H9 (cell line): ENCODE measurements at regions not wholly inside any gene's neighbourhood (a gene's known extent, or its start where the extent isn't known, plus 50 kb on each side); places are given as distances from the start of the nearest gene placed in this dataset.

Experiments
- DNase-seq: peaks from one replicate; pipeline ENCODE4 v3.0.0-alpha.2; 2017
- H2AFZ ChIP-seq: one replicate; pipeline ENCODE4 v1.6.1; 2013; ENCODE audit warnings: mild to moderate bottlenecking, low read length, control low read depth, moderate library complexity
- H2AK5ac ChIP-seq: 2 replicates; pipeline ENCODE4 v1.6.1; 2013; ENCODE audit warnings: low read length, control low read depth, mixed read lengths; ENCODE audit not compliant: insufficient read length
- H2BK120ac ChIP-seq: one replicate; pipeline ENCODE4 v1.6.1; 2013; ENCODE audit warnings: low read depth, mild to moderate bottlenecking, low read length, control low read depth, inconsistent platforms; ENCODE audit not compliant: poor library complexity, severe bottlenecking
- H2BK12ac ChIP-seq: 2 replicates; pipeline ENCODE4 v1.6.1; 2013; ENCODE audit warnings: low read length, control low read depth, mixed read lengths, low read depth; ENCODE audit not compliant: insufficient read length
- H2BK15ac ChIP-seq: 2 replicates; pipeline ENCODE4 v1.6.1; 2013; ENCODE audit warnings: low read depth, low read length, control low read depth
- H2BK20ac ChIP-seq: one replicate; pipeline ENCODE4 v1.6.1; 2013; ENCODE audit warnings: low read depth, mild to moderate bottlenecking, low read length, control low read depth, inconsistent platforms; ENCODE audit not compliant: poor library complexity, severe bottlenecking
- H2BK5ac ChIP-seq: 2 replicates; pipeline ENCODE4 v1.6.1; 2013; ENCODE audit warnings: low read length, control low read depth, mixed read lengths; ENCODE audit not compliant: insufficient read length
- H3K14ac ChIP-seq: 2 replicates; pipeline ENCODE4 v1.6.1; 2013; ENCODE audit warnings: low read length, control low read depth; ENCODE audit not compliant: insufficient read depth
- H3K18ac ChIP-seq: 2 replicates; pipeline ENCODE4 v1.6.1; 2013; ENCODE audit warnings: low read depth, mild to moderate bottlenecking, mixed read lengths, low read length, control low read depth; ENCODE audit not compliant: insufficient read length
- H3K23ac ChIP-seq: 2 replicates; pipeline ENCODE4 v1.6.1; 2013; ENCODE audit warnings: low read length, control low read depth, mixed read lengths, low read depth; ENCODE audit not compliant: insufficient read length
- H3K23me2 ChIP-seq: 2 replicates; pipeline ENCODE4 v1.6.1; 2013; ENCODE audit warnings: low read depth, mild to moderate bottlenecking, mixed read lengths, low read length, control low read depth; ENCODE audit not compliant: insufficient read length, poor library complexity, severe bottlenecking
- H3K27ac ChIP-seq: 2 replicates; pipeline ENCODE4 v1.5.1; 2013; ENCODE audit warnings: low read length, control low read depth, mixed read lengths, low read depth; ENCODE audit not compliant: insufficient read length
- H3K27me3 ChIP-seq: 2 replicates; pipeline ENCODE4 v1.6.1; 2013; ENCODE audit warnings: low read length, control low read depth, inconsistent platforms; ENCODE audit not compliant: insufficient read depth
- H3K4ac ChIP-seq: 2 replicates; pipeline ENCODE4 v1.6.1; 2013; ENCODE audit warnings: low read depth, mild to moderate bottlenecking, control low read depth, inconsistent platforms, low read length, moderate library complexity
- H3K4me1 ChIP-seq: 2 replicates; pipeline ENCODE4 v1.6.1; 2013; ENCODE audit warnings: low read length, control low read depth, inconsistent platforms; ENCODE audit not compliant: insufficient read depth
- H3K4me2 ChIP-seq: 2 replicates; pipeline ENCODE4 v1.6.1; 2013; ENCODE audit warnings: low read length, control low read depth, mixed read lengths; ENCODE audit not compliant: insufficient read length, insufficient read depth
- H3K56ac ChIP-seq: 2 replicates; pipeline ENCODE4 v1.6.1; 2013; ENCODE audit warnings: low read depth, mild to moderate bottlenecking, mixed read lengths, low read length, control low read depth; ENCODE audit not compliant: insufficient read length
- H3K79me1 ChIP-seq: 2 replicates; pipeline ENCODE4 v1.6.1; 2013; ENCODE audit warnings: low read depth, mild to moderate bottlenecking, moderate library complexity, low read length, control low read depth, inconsistent platforms; ENCODE audit not compliant: insufficient read depth, poor library complexity, severe bottlenecking
- H3K79me2 ChIP-seq: 2 replicates; pipeline ENCODE4 v1.6.1; 2013; ENCODE audit warnings: low read length, control low read depth, inconsistent platforms; ENCODE audit not compliant: insufficient read depth
- H3K9ac ChIP-seq: 2 replicates; pipeline ENCODE4 v1.6.1; 2013; ENCODE audit warnings: low read length, control low read depth, mixed read lengths; ENCODE audit not compliant: insufficient read length; ENCODE audit errors: extremely low read depth
- H3K9me3 ChIP-seq: one replicate; pipeline ENCODE4 v1.6.1; 2013; ENCODE audit warnings: low read depth, low read length, inconsistent platforms; ENCODE audit not compliant: control insufficient read depth
- H3T11ph ChIP-seq: one replicate; pipeline ENCODE4 v1.6.1; 2013; ENCODE audit warnings: mild to moderate bottlenecking, low read length, control low read depth, inconsistent platforms
- H4K20me1 ChIP-seq: one replicate; pipeline ENCODE4 v1.6.1; 2013; ENCODE audit not compliant: control insufficient read depth, insufficient read length, insufficient read depth
- H4K5ac ChIP-seq: 2 replicates; pipeline ENCODE4 v1.6.1; 2013; ENCODE audit warnings: low read depth, mild to moderate bottlenecking, mixed read lengths, low read length, control low read depth; ENCODE audit not compliant: insufficient read length
- H4K8ac ChIP-seq: replicated peaks from 2 replicates; pipeline ENCODE4 v1.6.1; 2013; ENCODE audit warnings: low read length, control low read depth, mixed read lengths, low read depth; ENCODE audit not compliant: insufficient read length
- H4K91ac ChIP-seq: 2 replicates; pipeline ENCODE4 v1.6.1; 2013; ENCODE audit warnings: low read depth, mild to moderate bottlenecking, moderate library complexity, mixed read lengths, low read length, control low read depth; ENCODE audit not compliant: insufficient read length
- H3K27ac Mint-ChIP-seq, 3 experiments: 2 replicates in 2 of 3; 3 replicates in 1 of 3; pipeline ENCODE4 v1.8.0; 2020 to 2021; ENCODE audit warnings: mixed read lengths in 3 of 3, mild to moderate bottlenecking in 1 of 3, moderate library complexity in 1 of 3
- H3K27me3 Mint-ChIP-seq: 2 replicates; pipeline ENCODE4 v1.8.0; 2021; ENCODE audit warnings: low read depth, mild to moderate bottlenecking, moderate library complexity, mixed read lengths
- H3K36me3 Mint-ChIP-seq, 3 experiments: 2 replicates in 2 of 3; 3 replicates in 1 of 3; pipeline ENCODE4 v1.8.0; 2020 to 2021; ENCODE audit warnings: low read depth in 3 of 3, mixed read lengths in 3 of 3; ENCODE audit not compliant: insufficient read depth in 1 of 3
- H3K4me1 Mint-ChIP-seq, 2 experiments: 2 replicates each; pipeline ENCODE4 v1.8.0; 2020; ENCODE audit warnings: mixed read lengths in 2 of 2
- H3K4me3 Mint-ChIP-seq, 2 experiments: 2 replicates in 1 of 2; 3 replicates in 1 of 2; pipeline ENCODE4 v1.8.0; 2020 to 2021; ENCODE audit warnings: mild to moderate bottlenecking in 2 of 2, mixed read lengths in 2 of 2, moderate library complexity in 1 of 2
- H3K9me3 Mint-ChIP-seq, 2 experiments: 2 replicates in 1 of 2; 3 replicates in 1 of 2; pipeline ENCODE4 v1.8.0; 2020; ENCODE audit warnings: mild to moderate bottlenecking in 2 of 2, mixed read lengths in 2 of 2, moderate library complexity in 1 of 2
- WGBS: extraction: QIAGEN DNeasy Blood & Tissue Kit; methylation state at CpG from one replicate; pipeline ENCODE4 v1.1.7; 2013; ENCODE audit warnings: missing lambda C conversion rate, low lambda C conversion rate, mixed read lengths; ENCODE audit not compliant: insufficient read length; ENCODE audit errors: extremely low coverage; 5-methylcytosine and 5-hydroxymethylcytosine counted together
- TF ChIP-seq, protein P1 (sequence below): fragments of 200-600 bp; sonication (generic); conservative IDR thresholded peaks from 3 replicates; pipeline ENCODE4 v1.8.0; 2021; ENCODE audit warnings: antibody characterized with exemption, mild to moderate bottlenecking

DNA sequence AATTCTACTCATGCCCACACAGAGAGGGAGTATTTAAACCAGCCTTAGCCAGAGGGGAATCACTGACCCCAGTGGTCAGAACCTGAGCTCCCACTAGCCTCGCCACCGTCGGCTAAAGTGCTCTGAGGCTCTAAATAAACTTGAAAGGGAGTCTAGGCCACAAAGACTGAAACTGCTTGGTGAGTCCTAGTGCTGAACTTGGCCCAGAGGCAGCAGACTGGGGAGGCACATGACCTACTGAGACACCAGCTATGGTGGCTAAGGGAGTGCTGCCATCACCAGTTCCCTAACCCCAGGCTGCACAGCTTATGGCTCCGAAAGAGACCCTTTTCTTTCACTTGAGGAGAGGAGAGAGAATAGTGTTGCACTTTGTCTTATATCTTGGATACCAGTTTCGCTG is 1542.8 kb downstream of the KCNT2 start:
- Histone ChIP-seq H2AK5ac (no peak overlapping the region), H3K9ac (no peak overlapping the region), H4K20me1 (no peaks in the 10 kb centered on the region), H3K23ac (no peak overlapping the region), H2BK5ac (no peak overlapping the region), H3K56ac (no peak overlapping the region), H3K18ac (no peak overlapping the region), H3K27me3 (no peaks in the 10 kb centered on the region), H3K79me2 (no peaks in the 10 kb centered on the region), H3K14ac (no peak overlapping the region), H4K91ac (no peak overlapping the region), H3K4me2 (no peak overlapping the region), H4K8ac (no peak overlapping the region), H3K79me1 (no peaks in the 10 kb centered on the region), H3K4me1 (no peaks in the 10 kb centered on the region), H2BK12ac (no peak overlapping the region), H3T11ph (no peak overlapping the region), H3K23me2 (no peaks in the 10 kb centered on the region), H2BK15ac (no peak overlapping the region), H3K27ac (no peak overlapping the region), H2AFZ (no peak overlapping the region), H2BK120ac (no peak overlapping the region), H3K4ac (no peak overlapping the region), H4K5ac (no peak overlapping the region), H3K9me3 (no peaks in the 10 kb centered on the region), H2BK20ac (no peak overlapping the region)
- DNase-seq: no peak
- Mint-ChIP-seq H3K4me3 (no peak overlapping the region), H3K9me3 (no peaks in the 10 kb centered on the region), H3K27me3 (no peaks in the 10 kb centered on the region), H3K27ac (no peak overlapping the region), H3K4me1 (no peaks in the 10 kb centered on the region), H3K36me3 (no peaks in the 10 kb centered on the region)
- WGBS: no CpG with 5 or more reads among the region's 5 CpGs
- TF ChIP-seq, protein P1, sequence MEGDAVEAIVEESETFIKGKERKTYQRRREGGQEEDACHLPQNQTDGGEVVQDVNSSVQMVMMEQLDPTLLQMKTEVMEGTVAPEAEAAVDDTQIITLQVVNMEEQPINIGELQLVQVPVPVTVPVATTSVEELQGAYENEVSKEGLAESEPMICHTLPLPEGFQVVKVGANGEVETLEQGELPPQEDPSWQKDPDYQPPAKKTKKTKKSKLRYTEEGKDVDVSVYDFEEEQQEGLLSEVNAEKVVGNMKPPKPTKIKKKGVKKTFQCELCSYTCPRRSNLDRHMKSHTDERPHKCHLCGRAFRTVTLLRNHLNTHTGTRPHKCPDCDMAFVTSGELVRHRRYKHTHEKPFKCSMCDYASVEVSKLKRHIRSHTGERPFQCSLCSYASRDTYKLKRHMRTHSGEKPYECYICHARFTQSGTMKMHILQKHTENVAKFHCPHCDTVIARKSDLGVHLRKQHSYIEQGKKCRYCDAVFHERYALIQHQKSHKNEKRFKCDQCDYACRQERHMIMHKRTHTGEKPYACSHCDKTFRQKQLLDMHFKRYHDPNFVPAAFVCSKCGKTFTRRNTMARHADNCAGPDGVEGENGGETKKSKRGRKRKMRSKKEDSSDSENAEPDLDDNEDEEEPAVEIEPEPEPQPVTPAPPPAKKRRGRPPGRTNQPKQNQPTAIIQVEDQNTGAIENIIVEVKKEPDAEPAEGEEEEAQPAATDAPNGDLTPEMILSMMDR: no peak
